Stimulated activated effector memory CD8-positive, alpha-beta T cell treated with anti-CD3 and anti-CD28 coated beads, Interleukin-12 subunit alpha, Interleukin-12 subunit beta, amount 100 ng/mL, for 72 hours (primary cell): ENCODE measurements at regions not wholly inside any gene's neighbourhood (a gene's known extent, or its start where the extent isn't known, plus 50 kb on each side); places are given as distances from the start of the nearest gene placed in this dataset.
"Not testable (repeated sequence)": the region's sequence is repeated elsewhere in the genome, so short reads cannot be mapped to it uniquely, and the experiment has no call there.

Experiments
- ATAC-seq: fragments of 150-1000 bp; cut with Tn5 transposase; 2 replicates; pipeline ENCODE4 v1.10.0; 2021
- DNase-seq, 2 donors: peaks; one replicate each; pipeline ENCODE4 v3.0.0; 2021 to 2022; ENCODE audit warnings: low spot score in 2 of 2
- H3K27ac Mint-ChIP-seq: one replicate; pipeline ENCODE4 v1.8.0; 2022; ENCODE audit warnings: mild to moderate bottlenecking, mixed read lengths
- H3K36me3 Mint-ChIP-seq: one replicate; pipeline ENCODE4 v1.8.0; 2022; ENCODE audit warnings: mild to moderate bottlenecking, mixed read lengths
- H3K4me1 Mint-ChIP-seq: one replicate; pipeline ENCODE4 v1.8.0; 2022; ENCODE audit warnings: mixed read lengths
- H3K4me3 Mint-ChIP-seq: one replicate; pipeline ENCODE4 v1.8.0; 2022; ENCODE audit warnings: mild to moderate bottlenecking, mixed read lengths
- H3K9me3 Mint-ChIP-seq: one replicate; pipeline ENCODE4 v1.8.0; 2022; ENCODE audit warnings: mixed read lengths

- not testable (repeated sequence) for H3K36me3 Mint-ChIP-seq, H3K27ac Mint-ChIP-seq, ATAC-seq, H3K4me3 Mint-ChIP-seq, DNase-seq, H3K4me1 Mint-ChIP-seq, H3K9me3 Mint-ChIP-seq
Observed at GRCh38 chr10:3917392-3917791, 132.4 kb upstream of the KLF6 start.

GRCh38 chr10:3914733-3915132, 129.7 kb upstream of the KLF6 start:
- ATAC-seq (no peak), DNase-seq (no peak)
- no peak overlapping the region for H3K27ac Mint-ChIP-seq
- H3K9me3 Mint-ChIP-seq: no peaks in the 10 kb centered on the region
- H3K36me3 Mint-ChIP-seq: no peaks in the 10 kb centered on the region
- H3K4me3 Mint-ChIP-seq: no peak overlapping the region
- peaks cover 9% of the 10 kb centered on the region for H3K4me1 Mint-ChIP-seq

GRCh38 chr10:3911713-3912442, 126.9 kb upstream of the KLF6 start:
- Mint-ChIP-seq H3K27ac (no peak overlapping the region), H3K4me3 (no peak overlapping the region), H3K9me3 (no peaks in the 10 kb centered on the region), H3K4me1 (peaks cover 9% of the 10 kb centered on the region), H3K36me3 (no peaks in the 10 kb centered on the region)
- DNase-seq: no peak
- no peak for ATAC-seq

GRCh38 chr10:3911241-3911640, 126.2 kb upstream of the KLF6 start:
- Mint-ChIP-seq H3K27ac (no peak overlapping the region), H3K4me1 (peaks cover 9% of the 10 kb centered on the region), H3K4me3 (no peak overlapping the region), H3K9me3 (no peaks in the 10 kb centered on the region), H3K36me3 (no peaks in the 10 kb centered on the region)
- no peak for DNase-seq
- ATAC-seq: no peak

- DNase-seq: no peak
- Mint-ChIP-seq H3K36me3 (no peaks in the 10 kb centered on the region), H3K9me3 (no peaks in the 10 kb centered on the region), H3K4me1 (peaks cover 13% of the 10 kb centered on the region), H3K4me3 (no peak overlapping the region), H3K27ac (no peak overlapping the region)
- ATAC-seq: no peak
Observed at GRCh38 chr10:3909339-3909738, 124.3 kb upstream of the KLF6 start.

GRCh38 chr10:3908183-3908582, 123.2 kb upstream of the KLF6 start:
- Mint-ChIP-seq H3K4me3 (no peak overlapping the region), H3K4me1 (peaks cover 23% of the 10 kb centered on the region), H3K9me3 (no peaks in the 10 kb centered on the region), H3K36me3 (no peaks in the 10 kb centered on the region), H3K27ac (no peak overlapping the region)
- ATAC-seq: no peak
- no peak for DNase-seq

- no peaks in the 10 kb centered on the region for H3K36me3 Mint-ChIP-seq
- H3K9me3 Mint-ChIP-seq: no peaks in the 10 kb centered on the region
- H3K4me1 Mint-ChIP-seq: peaks cover 30% of the 10 kb centered on the region
- no peak for ATAC-seq
- no peak overlapping the region for H3K27ac Mint-ChIP-seq
- no peak overlapping the region for H3K4me3 Mint-ChIP-seq
- no peak for DNase-seq
Observed at GRCh38 chr10:3907514-3907913, 122.5 kb upstream of the KLF6 start.

GRCh38 chr10:3906511-3907111, 121.6 kb upstream of the KLF6 start:
- ATAC-seq: no peak
- Mint-ChIP-seq H3K4me3 (no peak overlapping the region), H3K36me3 (no peaks in the 10 kb centered on the region), H3K4me1 (peaks cover 33% of the 10 kb centered on the region), H3K27ac (no peak overlapping the region), H3K9me3 (no peaks in the 10 kb centered on the region)
- DNase-seq: no peak

GRCh38 chr10:3904419-3904960, 119.5 kb upstream of the KLF6 start:
- ATAC-seq: no peak
- Mint-ChIP-seq H3K27ac (peak overlapping the region; percentile 67), H3K36me3 (no peaks in the 10 kb centered on the region), H3K4me3 (no peak overlapping the region), H3K4me1 (peaks cover 38% of the 10 kb centered on the region), H3K9me3 (no peaks in the 10 kb centered on the region)
- no peak for DNase-seq

GRCh38 chr10:3902809-3903410, 117.9 kb upstream of the KLF6 start:
- peak overlapping the region; percentile 21 for H3K4me3 Mint-ChIP-seq
- no peaks in the 10 kb centered on the region for H3K36me3 Mint-ChIP-seq
- peaks cover 41% of the 10 kb centered on the region for H3K4me1 Mint-ChIP-seq
- peak; percentile 54 for ATAC-seq
- no peak for DNase-seq
- H3K27ac Mint-ChIP-seq: peak overlapping the region; percentile 85
- no peaks in the 10 kb centered on the region for H3K9me3 Mint-ChIP-seq

GRCh38 chr10:3902054-3902808, 117.2 kb upstream of the KLF6 start:
- peak overlapping the region; percentile 85 for H3K27ac Mint-ChIP-seq
- H3K4me3 Mint-ChIP-seq: peak overlapping the region; percentile 21
- peak; percentile 88 for ATAC-seq
- no peaks in the 10 kb centered on the region for H3K36me3 Mint-ChIP-seq
- peaks cover 42% of the 10 kb centered on the region for H3K4me1 Mint-ChIP-seq
- no peaks in the 10 kb centered on the region for H3K9me3 Mint-ChIP-seq
- DNase-seq: no peak

- peak overlapping the region; percentile 85 for H3K27ac Mint-ChIP-seq
- DNase-seq (no peak), ATAC-seq (peak; percentile 49)
- no peaks in the 10 kb centered on the region for H3K36me3 Mint-ChIP-seq
- no peaks in the 10 kb centered on the region for H3K9me3 Mint-ChIP-seq
- peaks cover 51% of the 10 kb centered on the region for H3K4me1 Mint-ChIP-seq
- H3K4me3 Mint-ChIP-seq: peak overlapping the region; percentile 21
Observed at GRCh38 chr10:3901370-3901769, 116.4 kb upstream of the KLF6 start.

- peak; percentile 42 for ATAC-seq
- no peaks in the 10 kb centered on the region for H3K9me3 Mint-ChIP-seq
- no peak overlapping the region for H3K4me3 Mint-ChIP-seq
- H3K4me1 Mint-ChIP-seq: peaks cover 58% of the 10 kb centered on the region
- peak overlapping the region; percentile 85 for H3K27ac Mint-ChIP-seq
- DNase-seq: no peak
- H3K36me3 Mint-ChIP-seq: no peaks in the 10 kb centered on the region
Observed at GRCh38 chr10:3900391-3900790, 115.4 kb upstream of the KLF6 start.

- no peaks in the 10 kb centered on the region for H3K9me3 Mint-ChIP-seq
- DNase-seq (no peak), ATAC-seq (no peak)
- peaks cover 62% of the 10 kb centered on the region for H3K4me1 Mint-ChIP-seq
- H3K4me3 Mint-ChIP-seq: no peak overlapping the region
- H3K36me3 Mint-ChIP-seq: no peaks in the 10 kb centered on the region
- no peak overlapping the region for H3K27ac Mint-ChIP-seq
Observed at GRCh38 chr10:3898821-3899220, 113.8 kb upstream of the KLF6 start.

GRCh38 chr10:3897156-3897555, 112.1 kb upstream of the KLF6 start:
- Mint-ChIP-seq H3K4me3 (no peak overlapping the region), H3K4me1 (peaks cover 63% of the 10 kb centered on the region), H3K9me3 (no peaks in the 10 kb centered on the region), H3K27ac (peak overlapping the region; percentile 12), H3K36me3 (no peaks in the 10 kb centered on the region)
- no peak for ATAC-seq
- no peak for DNase-seq
